ENCODE measurements at regions not wholly inside any gene's neighbourhood (a gene's known extent, or its start where the extent isn't known, plus 50 kb on each side); places are given as distances from the start of the nearest gene placed in this dataset.
"Not testable (repeated sequence)": the region's sequence is repeated elsewhere in the genome, so short reads cannot be mapped to it uniquely, and the experiment has no call there.

GRCh38 chr6:8639928-8640649, 204.7 kb upstream of the SLC35B3 start:
- intact Hi-C loops (cut with DNase I): no loop called here
- ATAC-seq (no peak), DNase-seq (ENCODE audit: low spot score) (no peak)

- ATAC-seq (no peak), DNase-seq (ENCODE audit: low spot score) (no peak)
- intact Hi-C loops (cut with DNase I): no loop called here
Observed at GRCh38 chr6:8637896-8638597, 202.7 kb upstream of the SLC35B3 start.

- DNase-seq (ENCODE audit: low spot score) (no peak), ATAC-seq (no peak)
- intact Hi-C loops (cut with DNase I): no loop called here
Observed at GRCh38 chr6:8633762-8634161, 198.4 kb upstream of the SLC35B3 start.

- DNase-seq (ENCODE audit: low spot score) (no peak), ATAC-seq (no peak)
- intact Hi-C loops (cut with DNase I): no loop called here
Observed at GRCh38 chr6:8628736-8629135, 193.4 kb upstream of the SLC35B3 start.

- DNase-seq (ENCODE audit: low spot score) (no peak), ATAC-seq (no peak)
- intact Hi-C loops (cut with DNase I): no loop called here
Observed at GRCh38 chr6:8628063-8628462, 192.7 kb upstream of the SLC35B3 start.

- ATAC-seq: no peak
- no peak for DNase-seq (ENCODE audit: low spot score)
- intact Hi-C loops (cut with DNase I): no loop called here
Observed at GRCh38 chr6:8627085-8627861, 191.9 kb upstream of the SLC35B3 start.

- DNase-seq (ENCODE audit: low spot score): no peak
- intact Hi-C loops (cut with DNase I): no loop called here
Observed at GRCh38 chr6:8624665-8625064, 189.3 kb upstream of the SLC35B3 start.

GRCh38 chr6:8623441-8623840, 188.1 kb upstream of the SLC35B3 start:
- no peak for ATAC-seq
- intact Hi-C loops (cut with DNase I): no loop called here
- DNase-seq (ENCODE audit: low spot score): no peak

More at GRCh38 chr6:8624665-8625064, 189.3 kb upstream of the SLC35B3 start:
- no peak for ATAC-seq

GRCh38 chr6:8619853-8620252, 184.5 kb upstream of the SLC35B3 start:
- intact Hi-C loops (cut with DNase I): no loop called here
- DNase-seq (ENCODE audit: low spot score): no peak

GRCh38 chr6:8619408-8619807, 184.1 kb upstream of the SLC35B3 start:
- DNase-seq (ENCODE audit: low spot score); intact Hi-C loops (cut with DNase I); ATAC-seq: not testable (repeated sequence)

More at GRCh38 chr6:8619853-8620252, 184.5 kb upstream of the SLC35B3 start:
- no peak for ATAC-seq

- intact Hi-C loops (cut with DNase I): no loop called here
- DNase-seq (ENCODE audit: low spot score): no peak
- no peak for ATAC-seq
Observed at GRCh38 chr6:8608737-8609136, 173.4 kb upstream of the SLC35B3 start.

- ATAC-seq: no peak
- intact Hi-C loops (cut with DNase I): no loop called here
- DNase-seq (ENCODE audit: low spot score): no peak
Observed at GRCh38 chr6:8589941-8590729, 154.8 kb upstream of the SLC35B3 start.

- no peak for ATAC-seq
- no peak for DNase-seq (ENCODE audit: low spot score)
- intact Hi-C loops (cut with DNase I): no loop called here
Observed at GRCh38 chr6:8588176-8588575, 152.8 kb upstream of the SLC35B3 start.

GRCh38 chr6:8583291-8583690, 147.9 kb upstream of the SLC35B3 start:
- DNase-seq (ENCODE audit: low spot score) (no peak), ATAC-seq (no peak)
- intact Hi-C loops (cut with DNase I): no loop called here

GRCh38 chr6:8579372-8579771, 144.0 kb upstream of the SLC35B3 start:
- intact Hi-C loops (cut with DNase I): no loop called here
- no peak for ATAC-seq
- no peak for DNase-seq (ENCODE audit: low spot score)

- ATAC-seq (no peak), DNase-seq (ENCODE audit: low spot score) (no peak)
- intact Hi-C loops (cut with DNase I): no loop called here
Observed at GRCh38 chr6:8578006-8578405, 142.7 kb upstream of the SLC35B3 start.

- intact Hi-C loops (cut with DNase I): no loop called here
- ATAC-seq: no peak
- DNase-seq (ENCODE audit: low spot score): no peak
Observed at GRCh38 chr6:8574749-8575468, 139.6 kb upstream of the SLC35B3 start.

GRCh38 chr6:8574311-8574710, 139.0 kb upstream of the SLC35B3 start:
- DNase-seq (ENCODE audit: low spot score): no peak
- intact Hi-C loops (cut with DNase I): no loop called here
- no peak for ATAC-seq
